Spleen (tissue), 7 donors: ENCODE measurements at regions not wholly inside any gene's neighbourhood (a gene's known extent, or its start where the extent isn't known, plus 50 kb on each side); places are given as distances from the start of the nearest gene placed in this dataset.

Experiments used
- CTCF ChIP-seq, 11 experiments: fragments of 200-600 bp in 7 of 11; fragments of 450-650 bp in 4 of 11; sonication (generic) in 4 of 11; IDR thresholded peaks in 8 of 11; conservative IDR thresholded peaks in 3 of 11; 1 replicate in 7 of 11; 2 replicates in 4 of 11; pipeline versions ENCODE4 v1.4.0 to v1.8.0; 2016 to 2021; ENCODE audit warnings: antibody characterized with exemption in 11 of 11, inconsistent platforms in 4 of 11, mild to moderate bottlenecking in 1 of 11
- POLR2A ChIP-seq, 3 donors: fragments of 450-650 bp; IDR thresholded peaks; one replicate each; pipeline ENCODE4 v1.5.1; 2017; ENCODE audit warnings: antibody characterized with exemption in 3 of 3, mild to moderate bottlenecking in 1 of 3
- donor health status: DM: no; HTN: no; CAD: no; lungs with moderate emphysema.
- donor health status: DM: no; HTN: no; CAD: no.
- donor health status: DM: no; HTN: no; CAD: no.

GRCh38 chr4:44914223-44914622 is 187.9 kb upstream of the GNPDA2 start:
- no peak for TF ChIP-seq CTCF (IDR thresholded peaks at IDR 0.05 in 8 of 11, conservative IDR thresholded peaks at IDR 0.05 in 3 of 11)
- TF ChIP-seq POLR2A (IDR thresholded peaks at IDR 0.05), result no peak
